Activated T-helper 17 cell treated with anti-CD3 and anti-CD28 coated beads, Interleukin-2, amount 50 U/mL, for 72 hours (primary cell): ENCODE measurements at regions not wholly inside any gene's neighbourhood (a gene's known extent, or its start where the extent isn't known, plus 50 kb on each side); places are given as distances from the start of the nearest gene placed in this dataset.

Experiments used
- ATAC-seq: fragments of 150-1000 bp; cut with Tn5 transposase; replicated peaks from 2 replicates; pipeline ENCODE4 v1.10.0; 2021; ENCODE audit warnings: mild to moderate bottlenecking, moderate library complexity
- H3K27ac Mint-ChIP-seq: one replicate; pipeline ENCODE4 v1.8.0; 2022; ENCODE audit warnings: mixed read lengths
- H3K27me3 Mint-ChIP-seq: one replicate; pipeline ENCODE4 v1.8.0; 2022; ENCODE audit warnings: mixed read lengths
- H3K36me3 Mint-ChIP-seq: one replicate; pipeline ENCODE4 v1.8.0; 2022; ENCODE audit warnings: low read depth, mild to moderate bottlenecking, mixed read lengths
- H3K4me1 Mint-ChIP-seq: one replicate; pipeline ENCODE4 v1.8.0; 2022; ENCODE audit warnings: mixed read lengths
- H3K4me3 Mint-ChIP-seq: one replicate; pipeline ENCODE4 v1.8.0; 2022; ENCODE audit warnings: mild to moderate bottlenecking, mixed read lengths
- H3K9me3 Mint-ChIP-seq: one replicate; pipeline ENCODE4 v1.8.0; 2022; ENCODE audit warnings: mixed read lengths

GRCh38 chrX:82163701-82164100 lies 961.8 kb downstream of the SH3BGRL start:
- Mint-ChIP-seq H3K36me3 (no peaks in the 10 kb centered on the region), H3K4me3 (no peak overlapping the region), H3K9me3 (peaks cover 7% of the 10 kb centered on the region), H3K27ac (no peak overlapping the region), H3K4me1 (no peaks in the 10 kb centered on the region), H3K27me3 (no peaks in the 10 kb centered on the region)
- no peak for ATAC-seq

GRCh38 chrX:82196866-82197265 lies 995.0 kb downstream of the SH3BGRL start:
- Mint-ChIP-seq H3K9me3 (no peaks in the 10 kb centered on the region), H3K4me3 (no peak overlapping the region), H3K36me3 (no peaks in the 10 kb centered on the region), H3K27ac (no peak overlapping the region), H3K27me3 (no peaks in the 10 kb centered on the region), H3K4me1 (no peaks in the 10 kb centered on the region)
- ATAC-seq: no peak

GRCh38 chrX:82208975-82209374 lies 1007.1 kb downstream of the SH3BGRL start:
- Mint-ChIP-seq H3K9me3 (no peaks in the 10 kb centered on the region), H3K36me3 (no peaks in the 10 kb centered on the region), H3K27ac (no peak overlapping the region), H3K4me1 (no peaks in the 10 kb centered on the region), H3K4me3 (no peak overlapping the region), H3K27me3 (no peaks in the 10 kb centered on the region)
- no peak for ATAC-seq

GRCh38 chrX:82218361-82218760 lies 1016.5 kb downstream of the SH3BGRL start:
- no peak overlapping the region for H3K27ac Mint-ChIP-seq
- H3K4me1 Mint-ChIP-seq: no peaks in the 10 kb centered on the region
- H3K9me3 Mint-ChIP-seq: peaks cover 3% of the 10 kb centered on the region
- H3K36me3 Mint-ChIP-seq: no peaks in the 10 kb centered on the region
- H3K27me3 Mint-ChIP-seq: no peaks in the 10 kb centered on the region
- H3K4me3 Mint-ChIP-seq: no peak overlapping the region
- no peak for ATAC-seq

GRCh38 chrX:82219129-82219528 lies 1017.2 kb downstream of the SH3BGRL start:
- no peak overlapping the region for H3K27ac Mint-ChIP-seq
- no peak overlapping the region for H3K4me3 Mint-ChIP-seq
- H3K36me3 Mint-ChIP-seq: no peaks in the 10 kb centered on the region
- no peaks in the 10 kb centered on the region for H3K4me1 Mint-ChIP-seq
- no peak for ATAC-seq
- peaks cover 3% of the 10 kb centered on the region for H3K9me3 Mint-ChIP-seq
- no peaks in the 10 kb centered on the region for H3K27me3 Mint-ChIP-seq

GRCh38 chrX:82224961-82225360 lies 1023.1 kb downstream of the SH3BGRL start:
- no peak for ATAC-seq
- Mint-ChIP-seq H3K27me3 (no peaks in the 10 kb centered on the region), H3K4me1 (no peaks in the 10 kb centered on the region), H3K27ac (no peak overlapping the region), H3K4me3 (no peak overlapping the region), H3K36me3 (no peaks in the 10 kb centered on the region), H3K9me3 (no peaks in the 10 kb centered on the region)

- Mint-ChIP-seq H3K27me3 (no peaks in the 10 kb centered on the region), H3K36me3 (no peaks in the 10 kb centered on the region), H3K4me1 (no peaks in the 10 kb centered on the region), H3K9me3 (no peaks in the 10 kb centered on the region), H3K4me3 (no peak overlapping the region), H3K27ac (no peak overlapping the region)
- ATAC-seq: no peak
Observed at GRCh38 chrX:82230013-82230412, 1028.1 kb downstream of the SH3BGRL start.

GRCh38 chrX:82232679-82233078 lies 1030.8 kb downstream of the SH3BGRL start:
- Mint-ChIP-seq H3K27me3 (no peaks in the 10 kb centered on the region), H3K4me1 (no peaks in the 10 kb centered on the region), H3K4me3 (no peak overlapping the region), H3K9me3 (no peaks in the 10 kb centered on the region), H3K27ac (no peak overlapping the region), H3K36me3 (no peaks in the 10 kb centered on the region)
- ATAC-seq: no peak

- no peaks in the 10 kb centered on the region for H3K9me3 Mint-ChIP-seq
- ATAC-seq: no peak
- H3K4me3 Mint-ChIP-seq: no peak overlapping the region
- H3K4me1 Mint-ChIP-seq: no peaks in the 10 kb centered on the region
- H3K27me3 Mint-ChIP-seq: no peaks in the 10 kb centered on the region
- H3K27ac Mint-ChIP-seq: no peak overlapping the region
- no peaks in the 10 kb centered on the region for H3K36me3 Mint-ChIP-seq
Observed at GRCh38 chrX:82237328-82237727, 1035.4 kb downstream of the SH3BGRL start.
